CD4-positive, alpha-beta T cell treated with Interleukin-4 for 4 hours (primary cell): ENCODE measurements at regions not wholly inside any gene's neighbourhood (a gene's known extent, or its start where the extent isn't known, plus 50 kb on each side); places are given as distances from the start of the nearest gene placed in this dataset.

Experiments used
- DNase-seq: peaks from one replicate; pipeline ENCODE4 v3.0.0-alpha.2; 2020

DNA sequence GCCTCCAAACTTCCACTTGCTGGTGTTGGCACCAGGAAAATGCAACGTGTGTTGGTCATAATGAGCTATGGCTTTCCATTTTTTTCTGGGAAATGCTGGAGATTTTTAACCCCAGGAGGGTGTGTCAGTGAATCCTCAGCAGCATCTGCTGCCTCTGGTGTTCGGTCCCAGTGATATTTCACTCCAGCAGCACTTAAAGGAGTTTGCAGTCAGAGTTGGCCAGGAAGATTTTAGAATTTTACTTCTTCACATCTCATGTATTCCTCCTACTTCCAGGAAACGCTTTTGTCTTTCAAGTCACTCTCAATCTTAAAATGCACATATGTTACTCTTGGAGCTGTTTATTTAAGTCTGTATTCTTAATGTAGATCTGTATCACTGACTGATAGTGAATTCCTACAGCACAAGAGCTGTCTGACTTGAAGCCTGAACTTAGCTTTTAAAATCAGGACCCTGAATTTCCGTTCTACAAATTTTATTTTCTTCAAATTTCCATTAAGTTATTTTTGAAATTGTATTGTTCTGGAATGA is 903.4 kb upstream of the SLC10A2 start:
- no peak for DNase-seq

DNA sequence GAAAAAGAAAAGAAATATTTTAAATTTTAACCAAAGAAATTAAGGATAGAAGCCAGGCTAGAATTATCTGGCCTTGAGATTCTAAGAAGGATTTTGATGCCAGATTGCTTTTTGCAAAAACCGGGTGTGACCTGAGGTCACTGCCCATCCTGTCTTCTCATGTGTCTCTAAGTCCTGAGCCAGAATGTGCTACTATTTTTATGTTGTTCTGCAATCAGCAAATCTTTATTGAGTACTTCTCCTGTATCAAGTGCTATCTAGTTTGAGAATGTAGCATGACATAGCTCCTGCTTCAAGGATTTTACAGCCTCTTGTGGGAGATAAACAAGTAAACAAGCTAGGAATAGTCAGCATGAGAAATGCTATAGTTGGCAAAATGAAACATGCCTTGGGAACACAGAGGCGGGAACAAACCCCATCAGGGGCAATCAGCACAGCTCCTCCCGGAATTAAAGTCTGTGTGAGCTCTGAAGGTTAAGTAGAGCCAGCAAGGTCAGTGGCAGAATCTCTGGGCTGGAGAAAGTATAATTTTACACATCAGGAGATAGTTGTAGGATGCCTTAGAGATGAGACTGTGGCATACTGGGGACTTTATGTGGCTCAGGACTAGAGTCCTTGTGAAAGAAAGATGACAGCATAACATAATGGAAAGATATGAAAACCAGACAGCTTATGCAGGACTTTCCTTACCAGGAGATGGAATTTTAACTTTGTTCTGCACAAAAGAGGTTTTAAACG is 899.5 kb upstream of the SLC10A2 start:
- DNase-seq, result no peak

DNA sequence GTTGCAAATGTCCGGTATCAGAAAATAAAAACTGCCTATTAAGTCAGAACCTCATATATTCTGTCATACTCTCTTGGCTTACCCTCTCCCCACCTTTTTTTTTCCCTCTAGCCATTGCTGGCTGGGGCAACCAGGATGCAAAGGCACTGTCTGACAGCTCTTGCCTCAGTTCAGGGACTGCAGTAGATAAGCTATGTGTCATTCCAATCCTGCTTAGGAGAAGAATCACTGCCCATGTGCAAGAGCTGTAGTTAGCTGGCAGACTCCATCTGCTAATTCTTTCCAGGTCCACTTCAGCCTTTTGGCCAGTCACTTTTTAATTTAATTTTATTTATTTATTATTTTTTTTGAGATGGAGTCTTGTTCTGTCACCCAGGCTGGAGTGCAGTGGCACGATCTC is 895.6 kb upstream of the SLC10A2 start:
- no peak for DNase-seq

DNA sequence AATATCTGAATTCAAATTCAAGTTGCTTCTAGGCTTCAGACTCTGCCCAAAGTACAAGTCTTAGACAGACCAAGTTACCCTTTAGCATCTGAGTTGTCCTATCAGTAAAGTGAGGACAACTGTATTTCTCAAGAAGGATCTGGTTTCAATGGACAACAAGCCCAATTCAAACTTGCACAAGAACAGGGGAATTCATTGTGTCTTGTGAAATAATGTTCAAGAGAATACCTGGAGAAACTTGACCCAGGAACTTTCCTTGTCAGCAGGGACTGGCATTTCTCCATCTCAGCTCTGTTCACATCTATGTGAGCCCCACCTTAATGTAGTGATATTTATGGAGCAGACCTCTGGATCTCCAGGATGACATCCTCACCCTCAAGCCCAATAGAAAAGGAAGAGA is 894.9 kb upstream of the SLC10A2 start:
- DNase-seq, result no peak

DNA sequence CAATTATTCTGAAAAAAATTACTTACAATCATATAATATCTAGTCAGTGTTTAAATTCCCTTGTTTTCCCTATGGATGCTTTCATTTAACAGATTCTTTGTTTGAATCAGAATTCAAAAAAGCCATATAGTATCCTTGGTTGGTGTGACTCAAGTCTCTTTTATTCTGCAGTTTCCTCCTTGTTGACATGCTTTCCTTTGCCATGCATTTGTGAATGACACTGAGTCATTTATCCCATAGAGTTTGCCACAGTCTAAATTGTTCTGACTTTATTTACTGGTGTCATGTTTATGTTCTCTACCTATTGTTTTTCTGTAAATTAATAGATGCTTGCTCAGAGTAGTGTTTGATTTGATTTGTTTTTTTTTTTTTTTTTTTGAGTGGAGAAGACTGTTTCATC is 893.8 kb upstream of the SLC10A2 start:
- DNase-seq, result no peak

DNA sequence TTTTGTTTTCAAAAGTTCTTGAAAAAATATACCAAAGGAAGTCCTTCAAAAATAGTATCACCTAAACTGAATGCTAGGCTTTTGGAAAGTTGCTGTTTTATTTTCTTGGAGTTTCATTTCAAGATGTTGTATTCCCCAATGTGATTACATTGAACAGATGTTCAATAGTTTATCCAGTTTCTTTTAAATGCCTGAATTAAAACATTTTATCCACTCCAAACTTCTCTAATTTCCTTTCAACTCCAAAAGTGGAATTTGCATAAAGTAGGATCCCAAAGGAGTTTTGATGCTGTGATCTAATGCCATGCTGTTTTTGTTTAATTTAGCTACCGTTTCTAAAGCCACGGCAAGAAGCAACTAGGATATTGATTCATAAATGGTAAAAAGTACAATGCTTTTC is 892.5 kb upstream of the SLC10A2 start:
- no peak for DNase-seq

DNA sequence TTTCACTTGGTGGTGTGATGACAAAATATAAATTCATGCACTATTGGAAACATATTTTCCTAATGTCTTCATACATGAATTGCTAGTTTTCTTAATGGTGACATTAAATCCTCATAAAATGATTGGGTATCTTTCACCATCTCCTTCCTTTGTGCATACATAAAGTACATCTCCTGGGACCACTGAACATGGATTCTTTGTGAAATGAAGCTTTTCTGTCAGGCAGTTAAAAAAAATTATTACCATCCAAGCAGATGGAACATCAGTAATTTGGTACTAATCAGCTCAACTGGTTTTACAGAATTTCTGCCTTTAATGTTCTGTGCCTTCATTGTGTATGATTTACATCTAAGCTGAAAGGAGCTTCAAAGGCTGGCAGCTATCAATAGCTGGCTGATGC is 891.7 kb upstream of the SLC10A2 start:
- DNase-seq, result no peak

DNA sequence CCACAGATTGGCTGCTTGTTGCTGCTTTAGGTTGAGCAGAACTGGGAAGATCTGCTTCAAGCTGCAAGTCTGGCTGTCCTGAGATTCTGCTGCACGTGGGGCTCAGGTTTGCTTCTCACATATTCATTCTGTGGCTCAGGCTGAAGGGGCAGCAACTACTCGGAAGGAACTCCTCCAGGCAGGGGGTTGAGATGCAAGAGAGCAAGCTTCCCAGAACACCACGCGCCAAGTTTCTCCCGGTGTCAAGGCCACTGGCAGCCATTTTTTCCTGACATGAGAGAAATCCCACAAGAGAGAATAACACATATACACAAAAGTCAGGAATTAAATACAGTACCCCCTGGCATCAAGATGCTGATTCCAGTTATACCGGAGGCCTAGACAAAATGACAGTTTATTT is 887.6 kb upstream of the SLC10A2 start:
- no peak for DNase-seq

DNA sequence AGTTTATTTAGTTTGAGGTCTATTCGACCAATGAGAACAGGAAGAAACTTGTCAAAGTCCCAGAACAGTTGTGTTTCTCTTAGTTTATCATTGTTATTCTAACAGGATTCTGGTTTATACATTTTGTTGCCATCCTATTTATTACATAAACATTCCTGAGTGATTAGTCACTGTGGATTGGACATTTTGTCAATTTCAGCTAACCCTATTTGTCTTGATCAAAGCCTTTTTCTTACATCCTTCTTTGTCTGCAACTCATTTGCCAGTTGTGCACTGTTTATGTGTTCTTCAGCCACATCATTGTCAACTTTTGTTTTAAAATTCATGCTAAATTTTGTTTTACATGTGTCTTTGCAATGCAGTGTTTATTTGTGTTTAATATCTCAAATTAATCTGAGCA is 886.0 kb upstream of the SLC10A2 start:
- DNase-seq, result no peak

DNA sequence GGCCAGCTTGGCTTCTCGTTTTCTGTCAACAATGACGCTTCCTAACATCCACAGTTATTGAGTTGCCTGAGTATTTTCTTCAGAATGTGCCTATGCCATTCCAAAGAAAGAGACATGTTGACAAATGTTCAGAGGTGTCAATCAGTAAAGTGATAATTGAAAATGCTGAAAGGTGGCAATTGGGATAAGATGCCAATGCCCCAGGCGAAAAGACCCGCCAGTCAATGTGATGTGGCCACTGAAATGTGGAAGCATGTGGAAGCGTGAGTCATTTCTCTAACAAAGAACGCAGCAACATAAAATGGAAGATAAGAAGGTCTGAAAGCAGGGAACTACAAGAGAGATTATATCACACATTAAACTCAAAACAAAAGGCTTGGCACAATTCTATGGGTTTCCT is 882.2 kb upstream of the SLC10A2 start:
- no peak for DNase-seq

DNA sequence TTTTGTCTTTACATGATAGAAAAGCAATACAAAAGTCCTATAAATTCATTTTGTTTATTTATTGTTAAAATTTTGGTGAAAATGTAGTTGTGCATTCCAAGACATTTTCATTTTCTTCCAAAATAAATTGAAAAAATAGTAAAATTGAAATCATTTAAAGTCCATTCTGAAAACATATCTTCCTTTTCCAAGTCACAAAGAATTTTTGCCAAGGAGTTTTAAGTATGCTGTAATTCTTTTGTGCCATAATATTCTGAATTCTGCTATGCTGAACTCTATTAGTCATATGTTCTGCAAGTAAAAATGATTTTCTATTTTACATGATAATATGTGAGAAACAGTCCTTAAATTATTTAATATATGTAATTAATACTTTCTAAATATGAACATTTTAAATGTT is 879.6 kb upstream of the SLC10A2 start:
- DNase-seq, result no peak

DNA sequence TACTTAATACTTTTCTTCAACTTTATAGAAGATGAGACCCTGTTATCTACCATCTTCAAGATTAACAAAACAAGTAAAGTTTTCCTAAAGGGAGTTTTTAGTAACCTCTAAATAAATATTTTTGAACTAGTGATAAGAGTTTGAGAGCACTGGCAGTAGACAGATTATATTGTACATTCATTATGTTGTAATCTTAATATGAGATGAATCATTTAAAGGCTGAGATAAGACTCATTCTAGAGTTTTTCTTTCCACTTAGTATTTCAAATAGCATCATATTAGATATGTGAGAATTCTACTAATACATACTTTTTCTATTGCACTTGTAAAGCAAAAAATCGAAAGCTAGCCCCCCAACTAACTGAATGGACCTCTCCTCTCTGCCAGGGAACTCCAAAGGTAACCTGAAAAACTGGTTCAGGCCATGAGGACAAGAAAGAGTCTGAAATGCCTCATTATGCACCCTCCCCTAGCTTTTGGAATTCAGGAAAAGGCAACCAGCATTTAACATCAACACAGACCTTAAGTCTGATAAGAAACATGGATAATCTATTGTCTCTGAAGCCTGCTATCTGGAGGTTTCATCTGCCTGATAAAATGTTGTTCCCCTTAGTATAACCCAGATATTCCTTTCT is 875.4 kb upstream of the SLC10A2 start:
- DNase-seq, result no peak

DNA sequence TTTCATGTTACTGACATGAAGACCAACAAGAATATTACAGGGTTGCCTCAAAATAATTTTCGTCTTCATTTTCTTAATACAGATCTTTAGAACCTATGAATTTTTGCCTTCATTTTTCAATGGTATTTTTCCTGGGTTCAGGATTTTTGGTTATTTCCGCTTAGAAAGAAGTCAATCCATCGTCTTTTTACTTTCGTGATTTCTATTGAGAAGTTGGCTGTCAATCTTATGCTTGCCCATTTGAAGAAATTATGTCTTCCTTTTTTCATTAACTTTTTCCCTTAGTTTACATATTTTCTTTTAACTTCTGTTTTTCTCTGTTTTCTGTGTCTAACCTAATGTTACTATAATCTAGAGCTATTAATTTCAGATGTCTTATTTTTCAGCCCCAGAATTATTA is 868.9 kb upstream of the SLC10A2 start:
- DNase-seq, result no peak

DNA sequence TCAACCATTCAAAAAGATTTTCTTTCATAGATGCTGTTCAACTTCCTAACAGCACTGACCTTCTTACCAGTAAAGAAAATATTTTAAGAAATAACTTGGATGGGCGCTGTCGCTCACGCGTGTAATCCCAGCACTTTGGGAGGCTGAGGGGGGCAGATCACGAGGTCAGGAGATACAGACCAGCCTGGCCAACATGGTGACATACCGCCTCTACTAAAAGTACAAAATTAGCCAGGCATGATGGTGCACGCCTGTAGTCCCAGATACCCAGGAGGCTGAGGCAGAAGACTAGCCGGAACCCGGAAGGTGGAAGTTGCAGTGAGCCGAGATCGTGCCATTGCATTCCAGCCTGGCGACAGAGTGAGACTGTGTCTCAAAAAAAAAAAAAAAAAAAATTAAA is 865.7 kb upstream of the SLC10A2 start:
- DNase-seq, result no peak

DNA sequence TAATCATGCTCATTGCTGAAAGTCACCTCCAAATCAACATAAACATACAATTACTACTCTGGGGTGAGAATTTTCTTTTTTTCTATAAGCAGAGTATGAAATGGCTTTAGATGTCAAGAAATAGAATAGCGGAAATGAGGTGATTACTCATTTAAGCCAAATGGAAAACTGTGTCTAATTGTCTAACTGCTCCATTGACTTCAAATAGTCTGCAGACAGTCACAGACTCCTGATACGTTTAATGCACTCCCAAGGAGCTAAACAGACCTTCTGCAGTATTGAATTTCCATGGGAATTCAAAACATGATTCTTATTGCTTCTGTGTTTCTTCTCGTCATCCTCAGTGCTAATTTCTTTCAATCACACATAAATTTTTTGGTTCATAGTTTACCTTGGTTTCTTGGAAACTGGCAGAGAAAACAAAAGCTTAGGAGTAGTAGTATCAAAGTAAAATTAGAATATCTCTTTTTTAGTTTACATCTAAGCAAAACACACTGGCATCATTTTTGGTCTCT is 865.2 kb upstream of the SLC10A2 start:
- no peak for DNase-seq

DNA sequence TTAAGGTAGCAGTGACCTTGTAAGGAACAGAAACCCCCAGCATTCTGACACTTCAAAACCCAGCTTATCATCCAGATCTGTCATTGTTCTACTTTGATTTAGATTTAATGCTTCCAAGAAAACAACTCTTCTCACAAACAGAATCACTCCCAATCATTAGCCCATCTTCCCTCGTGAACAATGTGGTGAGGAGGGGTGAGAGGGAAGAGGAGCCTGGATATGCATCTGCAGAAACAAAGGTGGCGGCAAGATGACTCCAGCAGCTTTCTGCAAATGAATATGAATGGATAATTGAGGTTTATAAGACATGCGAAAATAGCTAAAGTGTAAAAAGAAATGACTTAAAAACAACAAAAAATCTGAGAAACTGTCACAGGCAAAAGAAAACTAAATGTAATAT is 859.9 kb upstream of the SLC10A2 start:
- DNase-seq, result no peak

DNA sequence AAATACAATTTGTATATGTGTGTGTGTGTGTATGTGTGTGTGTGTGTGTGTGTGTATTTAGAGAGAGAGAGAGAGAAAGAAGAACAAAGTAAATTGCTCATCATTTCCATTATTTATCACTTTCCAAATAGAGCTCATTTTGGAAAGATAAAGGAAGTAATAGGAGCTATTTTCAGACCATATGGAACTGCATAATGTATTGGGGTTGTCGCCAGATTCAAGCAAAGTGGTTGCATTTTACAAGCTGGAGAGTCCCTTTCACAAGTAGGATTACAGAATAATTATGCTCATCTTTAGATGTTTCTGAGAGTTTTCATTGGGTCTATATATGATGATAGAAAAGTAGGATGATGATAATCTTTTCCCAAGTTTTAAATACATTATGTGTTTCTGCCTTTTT is 842.7 kb upstream of the SLC10A2 start:
- DNase-seq, result no peak

DNA sequence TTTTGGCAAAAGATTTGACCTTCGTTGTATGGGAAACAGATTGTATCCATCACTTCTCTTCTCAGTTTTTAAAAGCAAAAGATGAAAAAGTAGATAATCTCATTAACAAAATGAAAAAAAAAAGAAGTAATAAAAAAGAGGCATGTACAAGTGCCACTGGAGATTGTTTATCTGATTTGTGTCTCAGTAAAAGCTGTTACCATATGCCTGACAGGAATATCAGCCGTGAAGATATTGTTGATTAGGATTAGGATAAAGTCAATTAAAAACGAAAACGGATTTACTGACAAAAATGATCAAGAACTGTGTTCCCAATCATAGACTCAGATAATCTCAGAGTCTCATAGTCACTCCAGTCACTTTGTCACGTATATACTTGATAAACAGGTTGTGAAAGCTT is 842.1 kb upstream of the SLC10A2 start:
- no peak for DNase-seq

DNA sequence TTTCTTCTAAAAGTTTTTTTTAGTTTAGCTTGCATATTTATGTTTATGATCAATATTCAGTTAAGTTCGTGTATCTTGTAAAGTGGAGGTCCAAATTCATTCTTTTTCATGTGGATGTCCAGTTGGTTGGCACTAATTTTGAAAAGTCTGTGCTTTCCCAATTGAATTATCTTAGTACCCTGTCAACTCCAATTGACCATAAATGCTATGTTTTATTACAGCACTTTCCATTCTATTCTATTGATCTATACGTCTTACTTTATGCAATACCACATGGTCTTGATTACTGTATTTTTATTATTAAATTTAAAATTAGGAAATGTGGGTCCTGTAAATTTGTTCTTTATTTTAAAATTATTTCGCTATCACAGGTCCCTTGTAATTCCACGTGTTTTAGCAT is 837.6 kb upstream of the SLC10A2 start:
- DNase-seq, result no peak

DNA sequence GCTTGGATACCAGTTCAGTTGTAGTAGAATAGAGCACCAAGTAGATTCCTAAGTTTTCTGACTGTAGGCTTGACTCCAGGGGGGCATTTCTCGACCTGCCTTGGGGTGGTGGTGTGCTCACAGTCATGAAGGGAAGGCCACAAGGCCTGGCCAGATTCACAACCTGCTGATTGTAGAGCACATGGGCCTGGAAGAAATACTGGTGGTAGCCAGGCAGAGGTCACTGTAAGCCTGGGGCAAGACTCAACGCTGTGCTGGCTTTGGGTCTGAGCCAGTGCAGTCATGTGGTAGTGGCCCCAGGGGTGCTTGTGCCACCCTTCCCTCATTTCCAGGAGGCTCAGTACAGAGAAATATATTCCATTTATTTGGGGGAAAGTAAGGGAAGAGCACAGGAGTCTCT is 832.3 kb upstream of the SLC10A2 start:
- DNase-seq, result no peak

DNA sequence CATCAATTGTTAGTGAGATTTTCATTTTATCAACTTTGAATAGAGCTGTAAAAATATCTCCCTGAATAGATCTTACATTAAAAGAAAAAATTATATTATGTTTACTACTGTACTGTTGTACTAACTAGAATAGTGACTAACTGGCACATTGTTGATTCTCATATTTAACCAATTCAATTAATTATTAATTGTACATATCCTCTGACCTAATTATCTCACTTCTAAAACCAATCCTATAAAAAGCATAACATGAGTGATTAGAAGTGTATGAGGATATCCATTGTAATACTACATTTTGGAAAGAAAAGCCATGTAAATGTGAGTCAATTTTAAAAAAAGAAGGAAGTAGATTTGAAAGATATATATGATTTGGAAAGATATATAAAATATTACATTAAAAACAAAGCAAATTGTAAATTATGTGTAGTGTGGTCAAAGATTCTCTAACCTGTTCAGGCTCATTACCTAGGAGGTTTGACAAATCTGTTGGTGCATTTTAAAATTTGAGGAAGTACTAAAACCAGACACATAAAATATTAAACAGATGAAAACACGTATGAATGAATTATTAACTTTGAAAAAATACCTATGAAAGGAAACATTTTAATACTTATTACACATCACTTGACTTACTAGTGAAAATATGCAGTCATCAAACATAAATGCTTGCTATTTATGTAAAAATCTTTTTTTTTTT is 829.8 kb upstream of the SLC10A2 start:
- DNase-seq, result no peak

DNA sequence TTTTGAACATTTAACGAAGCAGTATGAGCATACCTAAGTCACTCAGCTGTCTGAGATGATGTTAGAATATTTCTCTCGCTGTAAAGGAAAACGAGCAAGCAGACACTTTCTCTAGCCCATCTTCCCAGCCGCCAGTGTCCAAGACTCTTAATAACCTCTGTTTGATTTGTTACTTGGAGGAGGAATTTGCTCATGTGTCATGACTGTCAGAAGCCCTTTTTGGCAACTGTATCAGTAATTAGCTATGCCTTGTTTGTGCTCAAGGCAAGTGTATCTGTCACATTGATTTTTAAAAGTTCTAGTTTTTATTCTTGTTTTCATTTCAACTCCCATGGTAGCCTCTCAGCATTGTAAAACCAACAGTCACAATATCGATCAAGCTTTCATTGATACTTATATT is 828.4 kb upstream of the SLC10A2 start:
- DNase-seq, result no peak

DNA sequence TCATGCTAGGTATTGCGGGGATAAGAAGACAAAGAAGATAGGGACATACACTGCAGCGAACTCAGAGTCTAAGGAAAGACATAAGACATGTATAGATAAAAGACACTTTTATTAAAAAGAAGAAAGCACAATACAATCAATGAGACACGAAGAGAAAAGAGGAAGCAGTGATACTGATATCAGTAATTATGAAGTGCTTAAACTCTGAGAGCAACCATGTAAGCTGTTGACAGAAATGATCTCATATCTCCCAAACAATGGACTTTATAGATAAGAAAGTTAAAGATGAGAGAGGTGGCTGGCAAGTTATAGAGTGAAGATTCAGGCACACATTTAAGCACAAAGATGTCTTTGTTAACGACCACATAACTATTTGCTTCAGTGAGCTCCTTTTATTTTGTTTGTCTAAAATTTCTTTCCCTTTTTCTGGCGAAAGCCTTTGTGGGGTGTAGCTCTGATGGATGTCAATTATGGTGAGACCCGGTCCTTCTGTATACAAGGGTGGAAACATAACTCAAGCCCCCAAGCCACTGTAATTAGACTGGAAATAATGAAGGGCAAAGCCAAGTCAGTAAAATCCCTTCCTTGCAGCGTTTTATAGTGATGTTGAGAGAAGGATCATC is 818.0 kb upstream of the SLC10A2 start:
- no peak for DNase-seq

DNA sequence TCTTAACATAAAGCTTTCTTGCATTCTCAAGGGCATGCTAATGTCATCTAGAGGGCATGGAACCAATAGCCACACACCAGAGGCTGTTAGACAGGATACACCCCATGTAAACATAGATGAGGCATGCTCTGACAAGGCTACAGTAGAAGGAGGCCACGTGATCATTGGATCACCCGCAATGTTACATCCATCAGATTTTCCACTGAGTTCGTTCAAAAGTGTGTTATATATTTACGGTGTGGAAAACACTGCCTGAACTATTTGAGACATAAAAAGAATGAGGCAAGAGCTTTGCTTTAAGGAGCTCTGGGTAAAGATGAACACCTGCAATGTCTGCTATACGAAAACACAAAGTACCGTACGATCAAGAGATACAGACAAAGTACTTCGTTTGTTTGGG is 817.5 kb upstream of the SLC10A2 start:
- no peak for DNase-seq
